GM23338 (cell line): ENCODE measurements at regions not wholly inside any gene's neighbourhood (a gene's known extent, or its start where the extent isn't known, plus 50 kb on each side); places are given as distances from the start of the nearest gene placed in this dataset.

Experiments
- ATAC-seq: fragments of 200-7000 bp; cut with Tn5 transposase; 3 replicates; pipeline ENCODE4 v1.9.1; 2020
- DNase-seq: peaks from one replicate; pipeline ENCODE4 v3.0.0-alpha.2; 2015; ENCODE audit warnings: low spot score
- H2AFZ ChIP-seq: fragments of 200-600 bp; sonication (generic); 2 replicates; pipeline ENCODE4 v1.8.0; 2016; ENCODE audit warnings: antibody characterized with exemption, mild to moderate bottlenecking, moderate library complexity
- H3F3A ChIP-seq: fragments of 200-600 bp; sonication (generic); replicated peaks from 2 replicates; pipeline ENCODE4 v1.8.0; 2017; ENCODE audit warnings: antibody characterized with exemption, mixed run types, low read depth
- H3K27ac ChIP-seq: fragments of 200-600 bp; sonication (generic); 2 replicates; pipeline ENCODE4 v1.6.1; 2016; ENCODE audit warnings: low read depth
- H3K27me3 ChIP-seq: fragments of 200-600 bp; sonication (generic); 2 replicates; pipeline ENCODE4 v1.8.0; 2016; ENCODE audit warnings: mild to moderate bottlenecking, mixed run types, moderate library complexity; ENCODE audit not compliant: insufficient read depth
- H3K36me3 ChIP-seq: fragments of 200-600 bp; sonication (generic); 2 replicates; pipeline ENCODE4 v1.8.0; 2016; ENCODE audit warnings: mild to moderate bottlenecking; ENCODE audit not compliant: insufficient read depth
- H3K4me1 ChIP-seq: fragments of 200-600 bp; sonication (generic); 2 replicates; pipeline ENCODE4 v1.8.0; 2016; ENCODE audit warnings: mild to moderate bottlenecking, moderate library complexity; ENCODE audit not compliant: insufficient read depth
- H3K4me2 ChIP-seq: fragments of 200-600 bp; sonication (generic); 2 replicates; pipeline ENCODE4 v1.7.1; 2017; ENCODE audit warnings: mixed run types
- H3K4me3 ChIP-seq: fragments of 200-600 bp; sonication (generic); 2 replicates; pipeline ENCODE4 v1.6.1; 2016; ENCODE audit warnings: mixed run types
- H3K79me2 ChIP-seq: fragments of 200-600 bp; sonication (generic); replicated peaks from 2 replicates; pipeline ENCODE4 v1.8.0; 2017; ENCODE audit warnings: mild to moderate bottlenecking; ENCODE audit not compliant: insufficient read depth
- H3K9me2 ChIP-seq: fragments of 200-600 bp; sonication (generic); 2 replicates; pipeline ENCODE4 v1.8.0; 2017; ENCODE audit not compliant: insufficient read depth
- H4K20me1 ChIP-seq: fragments of 200-600 bp; sonication (generic); replicated peaks from 2 replicates; pipeline ENCODE4 v1.8.0; 2017; ENCODE audit warnings: mild to moderate bottlenecking; ENCODE audit not compliant: insufficient read depth
- H3K27ac Mint-ChIP-seq: 2 replicates; pipeline ENCODE4 v1.8.0; 2020; ENCODE audit warnings: inconsistent platforms, mild to moderate bottlenecking, moderate library complexity, mixed read lengths
- H3K27me3 Mint-ChIP-seq: 3 replicates; pipeline ENCODE4 v1.8.0; 2022; ENCODE audit warnings: low read depth, mild to moderate bottlenecking, moderate library complexity, mixed read lengths, inconsistent platforms; ENCODE audit not compliant: insufficient read depth, poor library complexity
- H3K36me3 Mint-ChIP-seq: 3 replicates; pipeline ENCODE4 v1.8.0; 2021; ENCODE audit warnings: low read depth, mild to moderate bottlenecking, inconsistent platforms, moderate library complexity, mixed read lengths
- H3K4me1 Mint-ChIP-seq: 3 replicates; pipeline ENCODE4 v1.8.0; 2020; ENCODE audit warnings: mild to moderate bottlenecking, inconsistent platforms, mixed read lengths
- H3K4me3 Mint-ChIP-seq: 3 replicates; pipeline ENCODE4 v1.8.0; 2021; ENCODE audit warnings: moderate library complexity, mild to moderate bottlenecking, inconsistent platforms, mixed read lengths
- H3K9me3 Mint-ChIP-seq: 3 replicates; pipeline ENCODE4 v1.8.0; 2020; ENCODE audit warnings: moderate library complexity, mild to moderate bottlenecking, inconsistent platforms, mixed read lengths
- CREB1 ChIP-seq: fragments of 250-450 bp; sonication (Bioruptor Pico); IDR thresholded peaks from 2 replicates; pipeline ENCODE4 v1.5.0; 2020; ENCODE audit warnings: low read depth, mild to moderate bottlenecking, moderate library complexity
- EZH2 ChIP-seq: fragments of 200-600 bp; sonication (generic); IDR thresholded peaks from one replicate; pipeline ENCODE4 v1.8.0; 2017; ENCODE audit warnings: antibody characterized with exemption, mild to moderate bottlenecking, low read depth; ENCODE audit not compliant: unreplicated experiment
- EZH2phosphoT487 ChIP-seq: fragments of 200-600 bp; sonication (generic); IDR thresholded peaks from one replicate; pipeline ENCODE4 v1.8.1; 2018; ENCODE audit warnings: antibody characterized with exemption; ENCODE audit not compliant: unreplicated experiment
- JUNB ChIP-seq: IDR thresholded peaks from one replicate; pipeline ENCODE4 v1.6.1; 2016; ENCODE audit warnings: antibody characterized with exemption; ENCODE audit not compliant: unreplicated experiment
- NANOG ChIP-seq: IDR thresholded peaks from 2 replicates; pipeline ENCODE4 v1.6.1; 2016; ENCODE audit warnings: antibody characterized with exemption, borderline replicate concordance
- POLR2AphosphoS5 ChIP-seq: IDR thresholded peaks from 2 replicates; pipeline ENCODE4 v1.6.1; 2016; ENCODE audit warnings: antibody characterized with exemption, low read depth
- ZNF331 ChIP-seq: fragments of 250-450 bp; sonication (Bioruptor Pico); IDR thresholded peaks from 2 replicates; pipeline ENCODE4 v1.5.0; 2020; ENCODE audit warnings: low read depth, mild to moderate bottlenecking, moderate library complexity
- TF ChIP-seq, protein P1 (sequence below): IDR thresholded peaks from one replicate; pipeline ENCODE4 v1.6.1; 2018; ENCODE audit warnings: antibody characterized with exemption; ENCODE audit not compliant: unreplicated experiment
- TF ChIP-seq, protein P2 (sequence below): fragments of 250-450 bp; sonication (Bioruptor Pico); IDR thresholded peaks from 2 replicates; pipeline ENCODE4 v1.5.0; 2020; ENCODE audit warnings: mild to moderate bottlenecking, moderate library complexity
- TF ChIP-seq, protein P3 (sequence below): IDR thresholded peaks from 2 replicates; pipeline ENCODE4 v1.6.1; 2016; ENCODE audit warnings: antibody characterized with exemption

DNA sequence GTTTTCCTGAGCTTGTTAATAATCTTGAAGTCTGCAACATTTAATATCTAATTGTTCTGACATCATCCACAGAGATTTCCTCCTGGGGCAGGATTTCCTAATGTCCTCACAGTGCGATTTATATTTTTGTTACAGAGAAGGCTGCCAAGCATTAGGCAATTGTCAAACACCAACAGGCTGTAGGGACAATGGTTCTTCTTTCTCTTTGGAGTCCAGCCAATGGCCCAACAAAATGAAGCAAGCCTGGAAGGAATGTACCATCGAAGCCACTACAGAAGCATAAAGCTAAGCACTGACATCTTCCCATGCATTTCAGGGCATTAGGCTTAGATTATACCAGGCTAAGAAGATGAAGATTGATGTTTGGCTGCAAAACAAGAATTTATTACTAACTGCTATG lies 173.0 kb upstream of the FRMD4B start:
- DNase-seq (no peak), ATAC-seq (no peak)
- H3K4me2 ChIP-seq = no peak overlapping the region
- Mint-ChIP-seq H3K27ac (no peak overlapping the region), H3K36me3 (no peaks in the 10 kb centered on the region), H3K9me3 (no peaks in the 10 kb centered on the region), H3K4me3 (no peak overlapping the region), H3K27me3 (peaks cover 2% of the 10 kb centered on the region), H3K4me1 (no peaks in the 10 kb centered on the region)
- no peaks in the 10 kb centered on the region for H3K27me3 ChIP-seq
- no peaks in the 10 kb centered on the region for H3K36me3 ChIP-seq
- H2AFZ ChIP-seq = no peak overlapping the region
- no peaks in the 10 kb centered on the region for H3K79me2 ChIP-seq
- no peaks in the 10 kb centered on the region for H3F3A ChIP-seq
- 0 out of 2 replicates have a peak, but pooled peaks cover 5% of the 10 kb centered on the region for H3K9me2 ChIP-seq
- no peaks in the 10 kb centered on the region for H4K20me1 ChIP-seq
- no peak overlapping the region for H3K27ac ChIP-seq
- no peak overlapping the region for H3K4me3 ChIP-seq
- TF ChIP-seq EZH2phosphoT487 (no peak), EZH2 (no peak), JUNB (no peak), NANOG (no peak)
- TF ChIP-seq, protein P1, sequence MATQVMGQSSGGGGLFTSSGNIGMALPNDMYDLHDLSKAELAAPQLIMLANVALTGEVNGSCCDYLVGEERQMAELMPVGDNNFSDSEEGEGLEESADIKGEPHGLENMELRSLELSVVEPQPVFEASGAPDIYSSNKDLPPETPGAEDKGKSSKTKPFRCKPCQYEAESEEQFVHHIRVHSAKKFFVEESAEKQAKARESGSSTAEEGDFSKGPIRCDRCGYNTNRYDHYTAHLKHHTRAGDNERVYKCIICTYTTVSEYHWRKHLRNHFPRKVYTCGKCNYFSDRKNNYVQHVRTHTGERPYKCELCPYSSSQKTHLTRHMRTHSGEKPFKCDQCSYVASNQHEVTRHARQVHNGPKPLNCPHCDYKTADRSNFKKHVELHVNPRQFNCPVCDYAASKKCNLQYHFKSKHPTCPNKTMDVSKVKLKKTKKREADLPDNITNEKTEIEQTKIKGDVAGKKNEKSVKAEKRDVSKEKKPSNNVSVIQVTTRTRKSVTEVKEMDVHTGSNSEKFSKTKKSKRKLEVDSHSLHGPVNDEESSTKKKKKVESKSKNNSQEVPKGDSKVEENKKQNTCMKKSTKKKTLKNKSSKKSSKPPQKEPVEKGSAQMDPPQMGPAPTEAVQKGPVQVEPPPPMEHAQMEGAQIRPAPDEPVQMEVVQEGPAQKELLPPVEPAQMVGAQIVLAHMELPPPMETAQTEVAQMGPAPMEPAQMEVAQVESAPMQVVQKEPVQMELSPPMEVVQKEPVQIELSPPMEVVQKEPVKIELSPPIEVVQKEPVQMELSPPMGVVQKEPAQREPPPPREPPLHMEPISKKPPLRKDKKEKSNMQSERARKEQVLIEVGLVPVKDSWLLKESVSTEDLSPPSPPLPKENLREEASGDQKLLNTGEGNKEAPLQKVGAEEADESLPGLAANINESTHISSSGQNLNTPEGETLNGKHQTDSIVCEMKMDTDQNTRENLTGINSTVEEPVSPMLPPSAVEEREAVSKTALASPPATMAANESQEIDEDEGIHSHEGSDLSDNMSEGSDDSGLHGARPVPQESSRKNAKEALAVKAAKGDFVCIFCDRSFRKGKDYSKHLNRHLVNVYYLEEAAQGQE = no peak
- no peaks in the 10 kb centered on the region for H3K4me1 ChIP-seq

DNA sequence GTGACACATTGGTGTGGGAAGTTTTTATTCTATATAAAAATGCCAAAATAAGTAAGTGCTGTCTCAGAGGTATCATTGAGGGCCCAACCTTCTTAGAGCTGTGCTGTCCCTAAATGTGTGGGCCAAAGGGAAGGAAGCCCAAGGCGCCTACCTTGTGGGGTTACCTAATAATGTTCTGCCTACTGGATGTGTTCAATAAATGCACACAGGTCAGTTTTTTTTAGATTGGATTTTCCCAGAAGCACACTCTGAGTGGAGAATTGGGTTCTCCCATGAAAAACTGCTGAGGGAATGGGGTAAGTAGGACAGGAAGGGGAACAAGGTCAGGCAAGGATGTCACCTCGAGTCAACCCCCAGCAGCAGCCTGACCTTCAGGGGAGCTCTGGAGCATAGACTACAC lies 168.7 kb upstream of the FRMD4B start:
- Mint-ChIP-seq H3K36me3 (no peaks in the 10 kb centered on the region), H3K27me3 (peaks cover 2% of the 10 kb centered on the region), H3K9me3 (no peaks in the 10 kb centered on the region), H3K4me1 (no peaks in the 10 kb centered on the region), H3K4me3 (no peak overlapping the region), H3K27ac (no peak overlapping the region)
- no peaks in the 10 kb centered on the region for H3F3A ChIP-seq
- H3K27me3 ChIP-seq = no peaks in the 10 kb centered on the region
- H3K4me2 ChIP-seq = no peak overlapping the region
- H2AFZ ChIP-seq = no peak overlapping the region
- H3K4me1 ChIP-seq = no peaks in the 10 kb centered on the region
- DNase-seq (no peak), ATAC-seq (no peak)
- H3K4me3 ChIP-seq = no peak overlapping the region
- H4K20me1 ChIP-seq = no peaks in the 10 kb centered on the region
- no peaks in the 10 kb centered on the region for H3K9me2 ChIP-seq
- H3K27ac ChIP-seq = no peak overlapping the region
- H3K79me2 ChIP-seq = no peaks in the 10 kb centered on the region
- no peaks in the 10 kb centered on the region for H3K36me3 ChIP-seq
- no peak for TF ChIP-seq POLR2AphosphoS5
- TF ChIP-seq JUNB = no peak
- TF ChIP-seq, protein P2, sequence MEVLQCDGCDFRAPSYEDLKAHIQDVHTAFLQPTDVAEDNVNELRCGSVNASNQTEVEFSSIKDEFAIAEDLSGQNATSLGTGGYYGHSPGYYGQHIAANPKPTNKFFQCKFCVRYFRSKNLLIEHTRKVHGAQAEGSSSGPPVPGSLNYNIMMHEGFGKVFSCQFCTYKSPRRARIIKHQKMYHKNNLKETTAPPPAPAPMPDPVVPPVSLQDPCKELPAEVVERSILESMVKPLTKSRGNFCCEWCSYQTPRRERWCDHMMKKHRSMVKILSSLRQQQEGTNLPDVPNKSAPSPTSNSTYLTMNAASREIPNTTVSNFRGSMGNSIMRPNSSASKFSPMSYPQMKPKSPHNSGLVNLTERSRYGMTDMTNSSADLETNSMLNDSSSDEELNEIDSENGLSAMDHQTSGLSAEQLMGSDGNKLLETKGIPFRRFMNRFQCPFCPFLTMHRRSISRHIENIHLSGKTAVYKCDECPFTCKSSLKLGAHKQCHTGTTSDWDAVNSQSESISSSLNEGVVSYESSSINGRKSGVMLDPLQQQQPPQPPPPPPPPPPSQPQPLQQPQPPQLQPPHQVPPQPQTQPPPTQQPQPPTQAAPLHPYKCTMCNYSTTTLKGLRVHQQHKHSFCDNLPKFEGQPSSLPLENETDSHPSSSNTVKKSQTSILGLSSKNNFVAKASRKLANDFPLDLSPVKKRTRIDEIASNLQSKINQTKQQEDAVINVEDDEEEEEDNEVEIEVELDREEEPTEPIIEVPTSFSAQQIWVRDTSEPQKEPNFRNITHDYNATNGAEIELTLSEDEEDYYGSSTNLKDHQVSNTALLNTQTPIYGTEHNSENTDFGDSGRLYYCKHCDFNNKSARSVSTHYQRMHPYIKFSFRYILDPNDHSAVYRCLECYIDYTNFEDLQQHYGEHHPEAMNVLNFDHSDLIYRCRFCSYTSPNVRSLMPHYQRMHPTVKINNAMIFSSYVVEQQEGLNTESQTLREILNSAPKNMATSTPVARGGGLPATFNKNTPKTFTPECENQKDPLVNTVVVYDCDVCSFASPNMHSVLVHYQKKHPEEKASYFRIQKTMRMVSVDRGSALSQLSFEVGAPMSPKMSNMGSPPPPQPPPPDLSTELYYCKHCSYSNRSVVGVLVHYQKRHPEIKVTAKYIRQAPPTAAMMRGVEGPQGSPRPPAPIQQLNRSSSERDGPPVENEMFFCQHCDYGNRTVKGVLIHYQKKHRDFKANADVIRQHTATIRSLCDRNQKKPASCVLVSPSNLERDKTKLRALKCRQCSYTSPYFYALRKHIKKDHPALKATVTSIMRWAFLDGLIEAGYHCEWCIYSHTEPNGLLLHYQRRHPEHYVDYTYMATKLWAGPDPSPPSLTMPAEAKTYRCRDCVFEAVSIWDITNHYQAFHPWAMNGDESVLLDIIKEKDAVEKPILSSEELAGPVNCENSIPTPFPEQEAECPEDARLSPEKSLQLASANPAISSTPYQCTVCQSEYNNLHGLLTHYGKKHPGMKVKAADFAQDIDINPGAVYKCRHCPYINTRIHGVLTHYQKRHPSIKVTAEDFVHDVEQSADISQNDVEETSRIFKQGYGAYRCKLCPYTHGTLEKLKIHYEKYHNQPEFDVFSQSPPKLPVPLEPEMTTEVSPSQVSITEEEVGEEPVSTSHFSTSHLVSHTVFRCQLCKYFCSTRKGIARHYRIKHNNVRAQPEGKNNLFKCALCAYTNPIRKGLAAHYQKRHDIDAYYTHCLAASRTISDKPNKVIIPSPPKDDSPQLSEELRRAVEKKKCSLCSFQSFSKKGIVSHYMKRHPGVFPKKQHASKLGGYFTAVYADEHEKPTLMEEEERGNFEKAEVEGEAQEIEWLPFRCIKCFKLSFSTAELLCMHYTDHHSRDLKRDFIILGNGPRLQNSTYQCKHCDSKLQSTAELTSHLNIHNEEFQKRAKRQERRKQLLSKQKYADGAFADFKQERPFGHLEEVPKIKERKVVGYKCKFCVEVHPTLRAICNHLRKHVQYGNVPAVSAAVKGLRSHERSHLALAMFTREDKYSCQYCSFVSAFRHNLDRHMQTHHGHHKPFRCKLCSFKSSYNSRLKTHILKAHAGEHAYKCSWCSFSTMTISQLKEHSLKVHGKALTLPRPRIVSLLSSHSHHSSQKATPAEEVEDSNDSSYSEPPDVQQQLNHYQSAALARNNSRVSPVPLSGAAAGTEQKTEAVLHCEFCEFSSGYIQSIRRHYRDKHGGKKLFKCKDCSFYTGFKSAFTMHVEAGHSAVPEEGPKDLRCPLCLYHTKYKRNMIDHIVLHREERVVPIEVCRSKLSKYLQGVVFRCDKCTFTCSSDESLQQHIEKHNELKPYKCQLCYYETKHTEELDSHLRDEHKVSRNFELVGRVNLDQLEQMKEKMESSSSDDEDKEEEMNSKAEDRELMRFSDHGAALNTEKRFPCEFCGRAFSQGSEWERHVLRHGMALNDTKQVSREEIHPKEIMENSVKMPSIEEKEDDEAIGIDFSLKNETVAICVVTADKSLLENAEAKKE = no peak
- TF ChIP-seq CREB1 = no peak
- TF ChIP-seq ZNF331 = no peak
- TF ChIP-seq, protein P3, sequence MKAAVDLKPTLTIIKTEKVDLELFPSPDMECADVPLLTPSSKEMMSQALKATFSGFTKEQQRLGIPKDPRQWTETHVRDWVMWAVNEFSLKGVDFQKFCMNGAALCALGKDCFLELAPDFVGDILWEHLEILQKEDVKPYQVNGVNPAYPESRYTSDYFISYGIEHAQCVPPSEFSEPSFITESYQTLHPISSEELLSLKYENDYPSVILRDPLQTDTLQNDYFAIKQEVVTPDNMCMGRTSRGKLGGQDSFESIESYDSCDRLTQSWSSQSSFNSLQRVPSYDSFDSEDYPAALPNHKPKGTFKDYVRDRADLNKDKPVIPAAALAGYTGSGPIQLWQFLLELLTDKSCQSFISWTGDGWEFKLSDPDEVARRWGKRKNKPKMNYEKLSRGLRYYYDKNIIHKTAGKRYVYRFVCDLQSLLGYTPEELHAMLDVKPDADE = no peak
- TF ChIP-seq NANOG = no peak
- no peak for TF ChIP-seq EZH2phosphoT487
